Kidney (tissue), 13 donors: ENCODE measurements at regions not wholly inside any gene's neighbourhood (a gene's known extent, or its start where the extent isn't known, plus 50 kb on each side); places are given as distances from the start of the nearest gene placed in this dataset.

Experiments
- DNase-seq, 5 donors: peaks; one replicate each; pipeline ENCODE4 v3.0.0-alpha.2; 2013 to 2020
- FAIRE-seq: peaks from 2 replicates; lab custom pipeline; 2012; peaks lifted over from hg19 to GRCh38; lab: Jason Lieb, UNC
- H3K27ac ChIP-seq, 2 donors: one replicate each; pipeline ENCODE4 v1.7.0; 2013; ENCODE audit warnings: low read depth in 2 of 2, low read length in 2 of 2, inconsistent platforms in 1 of 2
- H3K27me3 ChIP-seq: one replicate; pipeline ENCODE4 v1.7.1; 2013; ENCODE audit warnings: low read length, inconsistent platforms; ENCODE audit not compliant: control insufficient read depth, insufficient read depth
- H3K36me3 ChIP-seq, 3 donors: one replicate each; pipeline versions ENCODE4 v1.7.0 to v1.7.1; 2013; ENCODE audit warnings: low read length in 3 of 3, control low read depth in 1 of 3, inconsistent platforms in 1 of 3; ENCODE audit not compliant: insufficient read depth in 3 of 3, control insufficient read depth in 2 of 3
- H3K4me1 ChIP-seq, 3 donors: one replicate each; pipeline versions ENCODE4 v1.7.0 to v1.7.1; 2013; ENCODE audit warnings: low read length in 3 of 3, inconsistent platforms in 1 of 3, low read depth in 1 of 3; ENCODE audit not compliant: control insufficient read depth in 2 of 3, insufficient read depth in 2 of 3
- H3K4me3 ChIP-seq, 3 donors: one replicate each; pipeline versions ENCODE4 v1.7.0 to v1.8.1; 2013; ENCODE audit warnings: low read length in 3 of 3, control low read depth in 1 of 3, inconsistent platforms in 1 of 3
- H3K9ac ChIP-seq, 3 donors: one replicate each; pipeline versions ENCODE4 v1.7.0 to v1.7.1; 2013; ENCODE audit warnings: low read length in 3 of 3, control low read depth in 1 of 3, inconsistent platforms in 1 of 3
- H3K9me3 ChIP-seq, 3 donors: one replicate each; pipeline versions ENCODE4 v1.7.0 to v1.7.1; 2013; ENCODE audit warnings: low read length in 3 of 3, control low read depth in 1 of 3, inconsistent platforms in 1 of 3; ENCODE audit not compliant: control insufficient read depth in 2 of 3, insufficient read depth in 1 of 3
- intact Hi-C: fragments of 100-400 bp; cut with DNase I; formaldehyde crosslinking; loops from one replicate; pipeline ENCODE4 v1.11.1; 2022
- TF ChIP-seq, protein P1 (sequence below): IDR thresholded peaks from 3 replicates; pipeline ENCODE4 v1.5.1; 2012; ENCODE audit warnings: mild to moderate bottlenecking, moderate library complexity, borderline replicate concordance; ENCODE audit not compliant: insufficient read depth; ENCODE audit errors: extremely low read depth
- donor health status: control.
- donor health status: control.
- donor health status: control.
- donor health status: control.
- donor health status: control.
- donor health status: DM: yes; HTN: yes; CAD: no.
- donor health status: Normal renal cell carcinoma (clear cell type).

DNA sequence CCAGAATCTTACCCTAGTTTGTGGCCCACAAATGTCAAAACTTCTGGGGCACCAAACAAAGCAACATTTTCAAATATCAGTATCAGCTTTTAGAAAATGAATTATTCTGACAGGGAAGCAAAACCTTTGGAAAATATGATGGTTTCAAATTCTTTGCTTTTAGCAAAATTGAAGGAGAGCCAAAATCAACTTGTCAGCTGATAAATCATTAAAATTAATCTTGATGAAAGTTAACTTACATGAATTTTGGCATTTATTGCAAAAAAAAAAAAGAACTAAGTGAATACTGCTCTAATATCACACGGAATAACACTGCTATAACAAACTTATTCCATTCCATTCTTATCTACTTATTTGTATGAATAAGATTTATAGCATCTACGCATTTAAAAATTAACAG, 158.1 kb upstream of the TARS1 start:
- no peak for FAIRE-seq
- no peak overlapping the region for H3K27ac ChIP-seq
- H3K9ac ChIP-seq = no peak overlapping the region
- no peaks in the 10 kb centered on the region for H3K9me3 ChIP-seq
- no peak overlapping the region for H3K4me3 ChIP-seq
- H3K36me3 ChIP-seq = no peaks in the 10 kb centered on the region
- H3K4me1 ChIP-seq = no peaks in the 10 kb centered on the region
- intact Hi-C loops = no loop called here
- no peak for DNase-seq
- no peaks in the 10 kb centered on the region for H3K27me3 ChIP-seq
- TF ChIP-seq, protein P1, sequence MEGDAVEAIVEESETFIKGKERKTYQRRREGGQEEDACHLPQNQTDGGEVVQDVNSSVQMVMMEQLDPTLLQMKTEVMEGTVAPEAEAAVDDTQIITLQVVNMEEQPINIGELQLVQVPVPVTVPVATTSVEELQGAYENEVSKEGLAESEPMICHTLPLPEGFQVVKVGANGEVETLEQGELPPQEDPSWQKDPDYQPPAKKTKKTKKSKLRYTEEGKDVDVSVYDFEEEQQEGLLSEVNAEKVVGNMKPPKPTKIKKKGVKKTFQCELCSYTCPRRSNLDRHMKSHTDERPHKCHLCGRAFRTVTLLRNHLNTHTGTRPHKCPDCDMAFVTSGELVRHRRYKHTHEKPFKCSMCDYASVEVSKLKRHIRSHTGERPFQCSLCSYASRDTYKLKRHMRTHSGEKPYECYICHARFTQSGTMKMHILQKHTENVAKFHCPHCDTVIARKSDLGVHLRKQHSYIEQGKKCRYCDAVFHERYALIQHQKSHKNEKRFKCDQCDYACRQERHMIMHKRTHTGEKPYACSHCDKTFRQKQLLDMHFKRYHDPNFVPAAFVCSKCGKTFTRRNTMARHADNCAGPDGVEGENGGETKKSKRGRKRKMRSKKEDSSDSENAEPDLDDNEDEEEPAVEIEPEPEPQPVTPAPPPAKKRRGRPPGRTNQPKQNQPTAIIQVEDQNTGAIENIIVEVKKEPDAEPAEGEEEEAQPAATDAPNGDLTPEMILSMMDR = no peak

DNA sequence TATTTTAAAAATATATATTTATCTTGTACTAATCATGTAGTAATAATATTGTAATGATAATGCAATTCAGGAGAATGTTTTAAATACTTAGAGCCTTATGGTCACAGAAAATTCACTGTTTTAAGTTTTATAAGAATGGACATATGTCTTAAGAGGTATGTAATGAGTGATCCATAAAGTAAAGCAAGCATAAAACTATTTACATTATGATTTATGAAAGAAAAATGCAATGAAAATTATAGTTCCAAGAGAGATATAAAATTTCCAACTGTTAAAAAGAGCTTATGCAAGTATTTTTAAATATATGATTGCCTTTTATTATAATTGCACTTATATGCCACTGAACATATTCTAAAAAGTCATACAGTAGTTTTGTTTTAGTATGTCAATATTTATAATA, 157.5 kb upstream of the TARS1 start:
- intact Hi-C loops = no loop called here
- Histone ChIP-seq H3K27me3 (no peaks in the 10 kb centered on the region), H3K4me3 (no peak overlapping the region), H3K9me3 (no peaks in the 10 kb centered on the region), H3K27ac (no peak overlapping the region), H3K36me3 (no peaks in the 10 kb centered on the region), H3K9ac (no peak overlapping the region), H3K4me1 (no peaks in the 10 kb centered on the region)
- TF ChIP-seq, protein P1 = no peak
- DNase-seq (no peak), FAIRE-seq (no peak)

DNA sequence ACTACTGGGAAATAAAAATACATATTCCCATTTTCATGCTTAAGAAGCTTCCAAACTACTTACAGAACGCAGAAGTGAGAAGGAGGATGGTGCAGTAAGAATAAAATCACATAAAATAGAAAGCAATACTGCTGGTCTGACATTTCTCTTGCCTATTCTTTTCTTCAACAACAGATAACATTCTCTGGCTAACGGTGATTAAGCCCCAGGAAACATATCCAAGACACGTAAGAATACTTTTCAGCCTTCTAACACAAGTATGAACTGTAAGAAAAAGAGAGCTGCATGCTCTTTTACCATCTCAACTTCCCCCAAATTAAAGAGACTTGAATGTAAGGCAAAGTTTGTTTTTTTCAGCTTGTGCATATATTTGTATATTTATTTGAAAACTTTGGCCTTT, 156.1 kb upstream of the TARS1 start:
- H3K9me3 ChIP-seq = no peaks in the 10 kb centered on the region
- DNase-seq (no peak), FAIRE-seq (no peak)
- TF ChIP-seq, protein P1 = no peak
- intact Hi-C loops = no loop called here
- H3K4me1 ChIP-seq = no peaks in the 10 kb centered on the region
- no peaks in the 10 kb centered on the region for H3K36me3 ChIP-seq
- H3K27me3 ChIP-seq = no peaks in the 10 kb centered on the region
- no peak overlapping the region for H3K9ac ChIP-seq
- H3K4me3 ChIP-seq = no peak overlapping the region
- no peak overlapping the region for H3K27ac ChIP-seq

DNA sequence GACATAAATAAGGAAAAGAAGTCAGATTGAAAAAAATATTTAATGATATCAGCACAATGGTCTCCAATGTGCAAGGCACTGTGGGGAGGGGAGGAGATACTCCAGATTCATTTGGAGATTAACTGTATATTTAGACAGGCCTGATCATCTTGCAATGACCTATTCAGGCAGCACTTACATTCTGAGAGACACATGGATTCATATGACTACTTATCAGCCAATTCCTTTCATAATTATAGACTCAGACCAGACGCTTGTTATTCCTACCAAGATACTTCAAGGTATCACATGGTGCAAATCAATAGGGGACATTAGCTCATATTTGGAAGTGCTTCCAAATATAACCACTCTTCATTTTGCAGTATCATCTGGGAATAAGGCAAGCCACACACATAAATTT, 153.5 kb upstream of the TARS1 start:
- Histone ChIP-seq H3K27me3 (no peaks in the 10 kb centered on the region), H3K9me3 (no peaks in the 10 kb centered on the region), H3K27ac (no peak overlapping the region), H3K36me3 (no peaks in the 10 kb centered on the region), H3K4me3 (no peak overlapping the region), H3K4me1 (no peaks in the 10 kb centered on the region), H3K9ac (no peak overlapping the region)
- no peak for DNase-seq
- TF ChIP-seq, protein P1 = no peak
- no peak for FAIRE-seq
- intact Hi-C loops = no loop called here
